OCI-M2 (cell line): ENCODE measurements at regions not wholly inside any gene's neighbourhood (a gene's known extent, or its start where the extent isn't known, plus 50 kb on each side); places are given as distances from the start of the nearest gene placed in this dataset.
A peak's percentile ranks its signal among the peaks of the same experiment; 100 is the strongest.
"Not testable (repeated sequence)": the region's sequence is repeated elsewhere in the genome, so short reads cannot be mapped to it uniquely, and the experiment has no call there.

ENCODE experiments used
- DNase-seq: peaks from one replicate; lab custom pipeline; 2025; ENCODE audit not compliant: unreplicated experiment; lab: John Stamatoyannopoulos, UW

DNA sequence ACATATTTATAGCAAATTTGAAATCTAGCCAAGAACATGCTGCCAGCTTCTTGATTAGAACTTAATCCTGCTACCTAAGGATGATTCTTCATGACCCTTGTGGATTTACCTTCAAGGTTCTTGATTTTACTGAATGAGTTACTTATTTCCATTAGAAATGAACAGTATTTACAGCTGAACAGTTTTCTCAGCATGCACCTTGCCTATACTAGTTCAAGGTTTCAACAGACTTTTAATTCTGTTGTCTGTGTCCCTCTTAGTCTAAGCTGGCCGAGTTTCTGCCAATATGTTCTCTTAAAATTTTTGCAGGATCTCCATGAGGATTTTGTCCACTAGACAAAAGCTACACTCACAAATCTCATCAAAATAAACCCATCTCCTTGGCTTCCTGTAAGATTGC, 188.8 kb upstream of the ST8SIA4 start:
- DNase-seq = no peak

DNA sequence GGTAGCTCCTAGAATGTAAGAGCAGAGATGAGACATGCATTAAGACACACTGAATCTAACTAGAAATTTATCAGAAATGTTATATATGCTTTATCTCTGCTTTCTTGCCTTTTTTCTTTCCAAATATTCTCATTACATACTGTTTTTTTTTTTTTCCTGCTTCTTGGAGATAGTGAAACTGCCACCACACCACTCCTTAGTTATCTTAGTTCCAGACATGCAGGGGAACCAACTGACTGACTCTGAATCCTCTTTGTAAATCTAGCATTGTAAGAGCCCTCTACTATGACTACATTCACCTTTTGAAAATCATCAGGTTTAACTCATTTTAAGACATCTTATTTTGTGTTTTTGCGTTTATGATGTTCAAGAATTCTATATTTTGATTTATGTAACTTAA, 181.3 kb upstream of the ST8SIA4 start:
- peak; percentile 43 for DNase-seq

DNA sequence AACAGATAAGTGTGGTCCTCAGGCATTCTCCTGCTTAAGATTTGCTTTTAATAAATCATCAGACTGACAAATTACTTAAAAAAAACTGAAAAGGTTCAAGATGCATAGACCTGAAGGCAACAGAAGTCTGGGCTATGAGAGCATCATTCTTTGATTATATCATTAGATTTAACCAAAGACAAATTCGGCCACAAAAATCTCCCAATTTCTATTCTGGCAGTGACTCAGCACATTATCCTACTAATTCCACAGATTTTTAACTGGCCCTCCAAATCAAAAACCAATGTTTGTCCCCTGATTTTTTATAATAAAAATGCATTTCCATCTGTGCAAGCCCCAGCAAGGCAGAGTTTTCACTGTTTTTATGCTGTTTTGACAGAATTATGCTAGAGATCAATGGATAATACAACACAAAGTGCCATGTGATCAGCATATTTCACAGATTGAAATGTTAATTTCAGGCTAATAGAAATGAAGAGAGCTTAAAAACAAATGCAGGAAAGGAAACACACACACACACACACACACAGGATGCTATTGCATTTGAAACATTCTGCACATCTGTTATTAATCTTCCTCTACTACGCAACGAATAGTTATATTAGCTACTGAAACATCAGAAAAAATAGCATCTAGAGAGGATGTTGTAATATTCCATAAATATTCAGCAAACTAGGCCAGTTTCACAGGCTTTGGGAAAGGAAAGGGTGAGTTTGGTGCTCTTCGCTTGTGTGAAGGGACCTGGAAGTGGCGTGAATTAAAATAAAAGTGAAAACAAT, 177.6 kb upstream of the ST8SIA4 start:
- no peak for DNase-seq

DNA sequence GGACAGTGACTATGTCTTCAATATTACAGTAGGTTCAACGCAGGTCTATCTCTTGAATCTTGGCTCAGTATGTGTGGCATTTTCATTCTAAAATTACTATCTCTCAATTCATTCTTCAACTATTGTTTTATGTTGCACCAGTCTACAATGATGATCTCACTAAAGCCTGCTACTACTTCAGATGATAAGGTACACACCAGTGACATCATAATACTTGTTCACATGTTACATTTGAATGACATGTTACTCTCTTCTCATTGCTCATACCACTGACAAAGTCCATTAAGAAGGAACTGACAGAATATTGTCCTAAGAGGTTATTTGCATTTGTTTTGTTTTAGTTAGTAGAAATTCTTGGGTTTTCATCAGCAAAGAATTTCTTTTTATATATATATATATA, 165.2 kb upstream of the ST8SIA4 start:
- DNase-seq = no peak

DNA sequence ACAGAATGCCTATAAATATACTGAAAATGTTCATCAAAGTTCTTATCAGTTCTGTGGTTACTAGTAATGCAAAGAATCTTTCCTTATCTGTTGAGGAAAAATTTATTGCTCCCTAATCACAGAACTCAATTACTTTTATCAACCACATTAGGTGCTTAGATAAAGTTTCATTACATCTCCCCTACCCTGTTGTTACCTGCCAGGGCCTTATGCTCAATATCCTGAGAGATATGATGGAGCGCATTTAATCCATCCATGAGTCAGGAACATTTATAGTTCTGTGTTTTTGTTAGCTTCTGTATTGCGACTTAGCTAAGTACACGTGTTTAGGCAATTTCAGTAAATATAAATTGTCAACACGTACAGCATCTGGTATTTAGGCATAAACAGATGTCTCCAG, 164.3 kb upstream of the ST8SIA4 start:
- DNase-seq = no peak

DNA sequence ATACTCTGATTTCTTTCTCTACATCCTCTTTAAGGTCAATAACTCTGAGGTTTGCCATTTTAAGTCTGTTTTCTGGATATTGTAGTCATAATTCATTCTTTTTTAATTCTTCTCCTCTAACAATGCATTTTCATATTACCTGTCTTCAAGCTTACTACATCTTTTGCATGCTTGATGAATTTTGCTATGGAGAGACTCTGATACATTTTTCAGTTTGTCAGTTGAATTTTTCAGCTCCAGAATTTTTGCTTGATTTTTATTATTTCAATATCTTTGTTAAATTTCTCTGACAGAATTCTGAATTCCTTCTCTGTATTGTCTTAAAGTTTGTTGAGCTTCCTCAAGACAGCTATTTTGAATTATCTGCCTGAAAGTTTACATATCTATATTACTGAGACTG, 159.8 kb upstream of the ST8SIA4 start:
- DNase-seq = no peak

DNA sequence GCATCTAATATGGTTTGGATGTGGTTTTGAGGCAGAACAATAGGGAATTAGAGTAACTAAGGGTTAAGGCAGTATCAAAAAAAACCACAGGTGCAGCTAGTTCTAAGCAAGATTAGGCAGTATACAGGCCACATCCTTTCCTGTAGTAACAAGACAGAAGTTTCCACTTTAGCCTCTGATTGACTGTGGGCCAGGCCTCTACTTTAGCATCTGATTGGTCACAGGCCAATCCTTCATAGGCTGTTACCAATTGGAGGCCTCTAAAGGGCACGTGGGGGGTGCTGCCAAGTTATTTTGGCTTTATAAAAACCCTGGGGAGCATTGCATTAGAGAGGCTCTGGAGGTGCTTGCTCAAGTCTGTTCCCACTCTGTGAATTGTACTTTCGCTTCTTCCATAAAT, 144.1 kb upstream of the ST8SIA4 start:
- DNase-seq = no peak

DNA sequence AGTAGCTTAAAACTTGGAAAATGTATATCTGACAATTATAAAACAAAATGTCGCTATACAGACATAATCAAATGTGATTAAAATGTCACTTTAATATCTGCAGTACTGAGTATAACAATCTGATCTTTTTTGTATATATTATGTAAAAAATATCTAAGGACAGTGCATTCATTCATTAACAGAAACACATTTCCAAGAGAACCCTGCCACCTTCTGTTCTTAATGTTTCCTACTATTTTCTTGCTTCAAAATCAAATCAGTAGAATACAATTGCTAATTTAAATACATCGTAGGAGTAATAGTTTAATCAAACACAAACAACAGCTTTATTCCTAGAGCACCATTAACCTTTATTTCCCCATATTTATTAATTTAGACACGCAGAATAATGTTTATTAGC, 142.6 kb upstream of the ST8SIA4 start:
- no peak for DNase-seq

DNA sequence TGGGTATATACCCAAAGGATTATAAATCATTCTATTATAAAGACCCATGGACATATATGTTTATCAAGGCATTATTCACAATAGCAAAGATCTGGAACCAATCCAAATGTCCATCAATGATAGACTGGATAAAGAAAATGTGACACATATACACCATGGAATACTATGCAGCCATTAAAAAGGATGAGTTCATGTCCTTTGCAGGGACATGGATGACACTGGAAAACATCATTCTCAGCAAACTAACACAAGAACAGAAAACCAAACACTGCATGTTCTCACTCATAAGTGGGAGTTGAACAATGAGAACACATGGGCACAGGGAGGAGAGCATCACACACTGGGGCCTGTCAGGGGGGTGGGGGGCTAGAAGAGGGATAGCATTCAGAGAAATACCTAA, 136.9 kb upstream of the ST8SIA4 start:
- DNase-seq = not testable (repeated sequence)

DNA sequence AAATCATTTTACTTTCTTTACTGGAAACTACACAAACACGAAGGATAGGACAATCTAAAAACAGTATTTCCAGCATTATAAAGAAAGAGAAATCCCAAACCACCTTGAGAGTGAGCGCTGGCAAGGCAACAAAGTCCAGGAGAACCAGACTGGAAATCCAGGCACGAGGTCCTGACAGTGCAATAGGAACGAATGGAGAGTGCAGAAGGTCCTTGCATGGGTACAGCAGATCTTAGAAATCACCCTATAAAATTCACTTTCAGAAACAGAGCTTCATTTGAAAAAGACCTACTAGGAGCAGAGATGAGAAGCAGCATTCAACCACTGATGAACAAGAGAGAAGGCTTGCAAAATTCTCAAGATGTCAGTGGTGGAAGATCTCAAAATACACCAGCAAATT, 133.7 kb upstream of the ST8SIA4 start:
- DNase-seq = no peak

DNA sequence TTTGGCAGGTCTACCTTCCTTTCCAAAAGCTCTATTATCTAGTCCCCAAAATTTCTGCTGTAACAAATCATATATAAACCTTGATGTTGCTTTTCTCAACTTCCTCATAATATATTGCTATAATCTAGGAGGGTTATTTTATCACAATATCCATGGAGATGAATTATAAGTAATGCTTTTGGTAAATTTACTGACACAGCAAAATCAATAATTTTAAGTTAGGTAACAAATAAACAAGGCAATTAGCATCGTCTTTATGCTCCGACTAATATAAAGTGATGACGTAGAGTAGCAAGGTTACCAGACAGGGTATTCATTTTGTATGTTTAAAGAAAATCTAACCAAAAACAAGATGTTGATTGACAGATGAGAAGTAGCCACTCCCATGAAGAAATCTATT, 132.3 kb upstream of the ST8SIA4 start:
- DNase-seq = no peak

DNA sequence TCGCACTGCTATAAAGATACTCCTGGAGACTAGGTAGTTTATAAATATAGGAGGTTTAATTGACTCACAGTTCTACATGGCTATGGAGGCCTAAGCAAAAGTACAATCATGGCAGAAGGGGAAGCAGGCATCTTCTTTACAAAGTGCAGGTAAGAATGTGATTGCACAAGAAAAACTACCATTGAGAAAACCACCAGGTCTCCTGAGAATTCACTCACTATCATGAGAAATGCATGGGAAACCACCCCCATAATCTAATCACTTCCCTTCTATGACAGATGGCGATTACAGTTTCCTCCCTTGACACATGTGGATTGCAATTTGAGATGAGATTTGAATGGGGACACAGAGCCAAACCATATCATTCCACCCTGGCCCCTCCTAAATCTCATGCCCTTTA, 121.2 kb upstream of the ST8SIA4 start:
- DNase-seq = no peak

DNA sequence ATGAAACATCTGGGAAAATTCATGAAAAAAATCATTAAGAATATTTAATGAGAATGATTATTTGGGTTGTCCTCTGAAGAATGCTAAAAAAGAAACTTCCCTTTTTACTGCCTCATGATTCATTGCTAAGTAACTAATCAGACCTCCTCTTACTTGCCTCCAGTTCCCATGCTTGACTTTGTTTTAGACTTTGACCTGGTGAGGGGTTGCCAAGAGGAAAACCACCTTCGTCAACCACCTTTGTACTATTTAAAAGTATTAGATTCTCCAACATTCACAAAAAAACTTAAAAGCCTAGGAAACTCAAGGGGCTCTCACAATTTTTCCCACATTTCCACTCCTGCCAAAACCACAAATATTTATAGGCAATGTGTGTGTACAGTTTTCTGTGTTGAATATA, 115.2 kb upstream of the ST8SIA4 start:
- no peak for DNase-seq

DNA sequence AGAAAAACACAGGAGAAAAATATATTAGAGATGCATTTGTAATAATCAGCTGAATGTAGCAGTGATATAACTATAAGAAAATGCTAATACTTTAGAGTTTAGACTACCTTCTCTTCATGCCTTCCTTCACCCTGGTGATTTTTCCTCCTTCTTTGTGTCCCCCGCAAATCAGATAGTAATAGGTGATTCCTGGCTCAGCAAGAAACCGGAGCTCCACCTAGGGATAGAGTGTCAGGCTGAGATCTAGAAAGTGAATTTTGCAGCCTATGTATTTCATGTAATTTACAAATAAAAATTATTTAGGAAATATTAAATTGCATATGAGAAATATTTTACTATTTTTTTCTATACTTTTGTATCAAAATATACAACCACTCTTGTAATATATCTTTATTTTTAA, 109.8 kb upstream of the ST8SIA4 start:
- DNase-seq = no peak

DNA sequence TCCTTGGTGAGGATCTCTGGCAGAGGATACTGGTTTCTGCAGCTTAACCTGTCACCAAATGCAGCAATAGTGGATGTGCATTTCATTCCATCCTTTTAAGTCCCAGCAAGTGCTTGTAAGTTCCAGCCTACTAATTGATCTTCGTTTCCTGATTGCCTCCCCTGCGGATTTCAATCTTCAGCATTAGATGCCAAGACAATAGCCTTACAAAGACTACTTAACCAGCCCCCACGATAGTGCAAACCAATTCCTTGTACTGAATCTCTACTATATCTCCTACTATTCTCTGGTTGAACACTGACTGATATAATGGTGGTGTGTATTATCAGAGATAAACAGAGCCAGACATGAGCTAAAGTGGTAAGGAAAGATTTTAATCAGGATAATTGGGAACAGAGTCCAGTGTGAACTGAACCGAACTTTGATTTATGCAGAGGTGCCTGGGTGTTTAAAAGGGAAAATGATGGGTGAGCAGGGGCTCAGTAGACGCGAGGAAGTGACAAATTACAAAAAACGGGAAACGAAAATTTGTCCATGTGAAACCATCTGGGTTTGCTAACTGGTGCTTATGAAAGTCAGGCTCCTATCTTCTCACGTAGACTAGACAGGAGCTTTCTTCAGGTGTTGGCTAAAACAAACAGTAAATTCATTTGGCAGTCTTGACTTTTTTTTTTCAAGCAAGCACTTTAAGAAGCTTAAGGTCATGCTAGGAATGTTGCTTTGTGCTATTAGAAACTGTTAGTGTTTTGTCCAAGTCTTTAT, 106.9 kb upstream of the ST8SIA4 start:
- DNase-seq = no peak

DNA sequence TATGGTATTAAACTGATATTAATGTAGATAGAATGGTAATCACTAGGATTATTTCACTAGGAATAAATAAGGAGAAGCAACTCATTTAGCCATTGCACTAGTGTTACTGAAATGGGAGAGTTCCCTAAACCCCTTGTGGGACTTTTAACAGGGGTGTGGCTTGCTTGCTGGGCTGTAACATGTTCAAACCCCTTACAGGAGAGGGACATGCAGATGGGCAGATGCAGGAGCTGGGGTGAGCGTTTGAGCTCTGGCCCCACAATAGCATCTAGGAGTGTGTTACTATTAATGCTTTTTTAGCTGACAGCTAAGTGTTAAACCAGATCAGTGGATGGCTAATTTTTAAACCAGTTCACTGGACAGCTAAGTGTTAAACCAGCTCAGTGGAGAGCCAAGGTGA, 89.3 kb upstream of the ST8SIA4 start:
- DNase-seq = no peak

DNA sequence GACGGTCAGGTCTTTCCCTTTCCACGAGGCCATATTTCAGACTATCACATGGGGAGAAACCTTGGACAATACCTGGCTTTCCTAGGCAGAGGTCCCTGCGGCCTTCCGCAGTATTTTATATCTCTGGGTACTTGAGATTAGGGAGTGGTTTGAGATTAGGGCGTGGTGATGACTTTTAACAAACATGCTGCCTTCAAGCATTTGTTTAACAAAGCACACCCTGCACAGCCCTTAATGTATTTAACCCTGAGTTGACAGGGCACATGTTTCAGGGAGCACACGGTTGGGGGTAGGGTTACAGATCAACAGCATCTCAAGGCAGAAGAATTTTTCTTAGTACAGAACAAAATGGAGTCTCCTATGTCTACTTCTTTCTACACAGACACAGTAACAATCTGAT, 80.5 kb upstream of the ST8SIA4 start:
- not testable (repeated sequence) for DNase-seq

DNA sequence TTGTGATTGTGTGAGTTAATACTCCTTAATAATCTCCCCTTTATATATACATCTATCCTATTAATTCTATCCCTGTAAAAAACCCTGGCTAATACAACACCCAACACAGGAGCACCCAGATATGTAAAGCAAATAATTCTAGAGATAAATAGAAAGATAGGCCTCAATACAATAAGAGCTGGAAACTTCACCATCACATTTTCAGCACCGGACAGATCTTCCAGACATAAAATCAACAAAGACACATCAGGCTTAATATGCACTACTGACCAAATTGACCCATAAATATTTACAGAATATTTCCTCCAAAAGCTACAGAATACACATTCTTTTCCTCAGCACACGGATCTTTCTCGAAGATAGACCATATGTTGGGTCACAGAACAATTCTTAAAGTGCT, 71.0 kb upstream of the ST8SIA4 start:
- no peak for DNase-seq

DNA sequence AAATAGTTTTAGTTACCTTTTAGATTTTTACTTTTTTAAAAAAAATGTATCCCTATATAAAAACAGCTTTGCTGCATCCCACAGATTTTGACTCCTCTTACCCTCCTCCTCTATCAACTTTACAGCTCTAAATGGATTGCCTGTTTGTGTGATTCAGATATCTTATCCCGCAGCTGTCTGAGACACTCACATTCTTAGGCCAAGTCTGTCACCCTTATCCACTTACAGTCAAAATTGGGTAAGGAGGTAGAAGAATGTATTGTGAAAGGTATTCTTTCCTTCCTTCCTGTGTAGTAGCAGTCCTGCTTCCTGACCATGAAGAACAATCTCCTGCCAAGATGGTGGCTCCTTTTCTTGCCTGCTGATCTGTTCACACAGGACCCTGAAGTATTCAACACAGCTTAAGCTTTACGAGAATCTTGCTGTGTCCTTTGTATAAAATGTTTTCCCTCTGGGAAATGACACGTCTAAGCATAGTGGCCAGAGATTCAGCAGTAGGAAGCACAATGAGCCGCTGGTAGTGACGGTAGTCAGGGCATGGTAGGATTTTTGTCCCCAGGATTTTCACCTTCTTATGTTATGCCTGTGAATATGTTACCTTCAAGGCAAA, 67.7 kb upstream of the ST8SIA4 start:
- DNase-seq = no peak

DNA sequence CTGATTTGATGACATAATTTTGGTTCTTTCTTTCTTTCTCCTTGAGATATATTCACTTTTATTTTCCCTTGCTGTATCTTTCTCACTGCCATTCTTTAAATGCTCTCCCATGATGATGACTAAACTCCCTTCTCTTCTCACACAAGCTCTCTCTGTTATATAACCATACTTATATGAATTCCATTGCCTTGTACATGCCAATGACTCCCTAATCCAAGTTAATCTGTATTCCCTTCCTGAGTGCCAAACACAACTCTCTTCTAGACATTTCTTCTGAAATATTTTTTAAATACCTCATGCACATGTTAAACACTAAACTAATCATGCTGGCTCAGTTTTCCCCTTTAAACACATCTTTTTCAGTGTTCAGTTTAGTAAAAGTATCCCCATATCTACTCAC, 62.2 kb upstream of the ST8SIA4 start:
- DNase-seq = no peak
